HepG2 (cell line): ENCODE measurements at regions not wholly inside any gene's neighbourhood (a gene's known extent, or its start where the extent isn't known, plus 50 kb on each side); places are given as distances from the start of the nearest gene placed in this dataset.

Experiments used
- ATAC-seq: fragments of 200-7000 bp; cut with Tn5 transposase; 3 replicates; pipeline ENCODE4 v1.9.1; 2020; ENCODE audit warnings: mild to moderate bottlenecking, moderate library complexity
- BruUV-seq: library from RNA; stranded (reverse); fragments of 400-500 nt; replicated peaks from 2 replicates; lab custom pipeline; 2021; lab: Mats Ljungman, UMichigan
- CTCF ChIA-PET: fragments of 300-600 bp; formaldehyde crosslinking; extraction: SDS; loops from one replicate; lab custom pipeline; 2021; ENCODE audit warnings: low total read pairs, inconsistent platforms, low intra/inter-chr PET ratio; lab: Yijun Ruan, JAX
- POLR2A ChIA-PET: fragments of 350-600 bp; sonication (Branson Sonifier 250); formaldehyde crosslinking; loops from one replicate; lab custom pipeline; 2020; ENCODE audit warnings: antibody characterized with exemption, inconsistent platforms; lab: Yijun Ruan, JAX
- DNase-seq: peaks from one replicate; pipeline ENCODE4 v3.0.0-alpha.2; 2015; ENCODE audit warnings: low spot score
- FAIRE-seq: peaks from 3 replicates; lab custom pipeline; 2011; peaks lifted over from hg19 to GRCh38; lab: Jason Lieb, UNC
- H2AFZ ChIP-seq: one replicate; pipeline ENCODE4 v1.6.1; 2011; ENCODE audit warnings: low read length, inconsistent platforms
- H3K27ac ChIP-seq: fragments of 300-600 bp; 3 replicates; pipeline ENCODE4 v1.8.0; 2011; ENCODE audit warnings: mixed run types, mild to moderate bottlenecking, mixed read lengths, low read length, inconsistent platforms; ENCODE audit not compliant: insufficient read depth; ENCODE audit errors: extremely low read length
- H3K27me3 ChIP-seq, 2 experiments: fragments of 200-600 bp in 1 of 2; 2 replicates in 1 of 2; 3 replicates in 1 of 2; pipeline versions ENCODE4 v1.6.0 to v1.8.0; 2011; ENCODE audit warnings: low read length in 2 of 2, mild to moderate bottlenecking in 2 of 2, moderate library complexity in 2 of 2, inconsistent platforms in 1 of 2; ENCODE audit not compliant: insufficient read depth in 2 of 2, control insufficient read depth in 1 of 2
- H3K36me3 ChIP-seq, 2 experiments: fragments of 200-600 bp in 1 of 2; replicated peaks in 1 of 2; 2 replicates in 1 of 2; 3 replicates in 1 of 2; pipeline versions ENCODE4 v1.5.1 to v1.8.0; 2011; ENCODE audit warnings: low read length in 2 of 2, inconsistent platforms in 1 of 2; ENCODE audit not compliant: insufficient read depth in 2 of 2, control insufficient read depth in 1 of 2
- H3K4me1 ChIP-seq: 2 replicates; pipeline ENCODE4 v1.5.1; 2012; ENCODE audit warnings: low read length, inconsistent platforms; ENCODE audit not compliant: insufficient read depth
- H3K4me2 ChIP-seq: 2 replicates; pipeline ENCODE4 v1.6.0; 2011; ENCODE audit warnings: low read depth, low read length, inconsistent platforms
- H3K4me3 ChIP-seq, 3 experiments: fragments of 200-600 bp in 1 of 3; sonication (generic), shearing (Covaris generic) in 1 of 3; replicated peaks in 1 of 3; 2 replicates each; pipeline ENCODE4 v1.5.1; 2011 to 2016; ENCODE audit warnings: low read length in 3 of 3, inconsistent platforms in 2 of 3, low read depth in 2 of 3, mild to moderate bottlenecking in 2 of 3, control low read depth in 1 of 3, mixed read lengths in 1 of 3; ENCODE audit not compliant: insufficient read depth in 1 of 3
- H3K79me2 ChIP-seq: one replicate; pipeline ENCODE4 v1.6.1; 2011; ENCODE audit warnings: low read length, inconsistent platforms; ENCODE audit not compliant: insufficient read depth
- H3K9ac ChIP-seq: 2 replicates; pipeline ENCODE4 v1.6.0; 2011; ENCODE audit warnings: mild to moderate bottlenecking, low read depth, low read length, inconsistent platforms; ENCODE audit not compliant: insufficient read depth
- H3K9me3 ChIP-seq: 2 replicates; pipeline ENCODE4 v1.5.1; 2012; ENCODE audit warnings: mild to moderate bottlenecking, low read length
- H4K20me1 ChIP-seq: 2 replicates; pipeline ENCODE4 v1.6.0; 2011; ENCODE audit warnings: inconsistent platforms, mild to moderate bottlenecking, low read length, moderate library complexity; ENCODE audit not compliant: insufficient read depth
- CEBPB ChIP-seq: IDR thresholded peaks from 2 replicates; pipeline ENCODE4 v1.6.1; 2011; ENCODE audit warnings: low read depth, low read length, improper control_type of control experiment, borderline replicate concordance
- ELF3 ChIP-seq: IDR thresholded peaks from 2 replicates; pipeline ENCODE4 v1.6.1; 2016; ENCODE audit warnings: missing genetic modification reagents, missing compliant biosample characterization
- FOSL2 ChIP-seq: sonication (generic); formaldehyde crosslinking; IDR thresholded peaks from 2 replicates; pipeline ENCODE4 v1.4.0; 2020; ENCODE audit warnings: missing genetic modification reagents
- FOXA1 ChIP-seq, 2 experiments: fragments of 450-650 bp in 1 of 2; sonication (generic) in 1 of 2; formaldehyde crosslinking in 1 of 2; IDR thresholded peaks; 2 replicates each; pipeline versions ENCODE4 v1.4.0 to v1.6.1; 2016 to 2020; ENCODE audit warnings: missing genetic modification reagents in 1 of 2
- FOXK1 ChIP-seq: sonication (generic); formaldehyde crosslinking; IDR thresholded peaks from 2 replicates; pipeline ENCODE4 v1.4.0; 2020; ENCODE audit warnings: low read depth, missing genetic modification reagents, borderline replicate concordance
- HBP1 ChIP-seq: IDR thresholded peaks from 2 replicates; pipeline ENCODE4 v1.6.1; 2016; ENCODE audit warnings: low read depth, control low read depth
- NFATC3 ChIP-seq: sonication (generic); formaldehyde crosslinking; IDR thresholded peaks from 2 replicates; pipeline ENCODE4 v1.5.1; 2020; ENCODE audit warnings: mild to moderate bottlenecking, missing genetic modification reagents
- SAP130 ChIP-seq: IDR thresholded peaks from 2 replicates; pipeline ENCODE4 v1.6.1; 2016; ENCODE audit warnings: low read depth
- SOX5 ChIP-seq: IDR thresholded peaks from 2 replicates; pipeline ENCODE4 v1.6.1; 2016; ENCODE audit warnings: borderline replicate concordance
- THAP11 ChIP-seq: IDR thresholded peaks from 2 replicates; pipeline ENCODE4 v1.6.1; 2016; ENCODE audit warnings: missing biosample characterization, missing genetic modification reagents
- ZFP90 ChIP-seq: sonication (generic); formaldehyde crosslinking; IDR thresholded peaks from 2 replicates; pipeline ENCODE4 v1.8.0; 2022; ENCODE audit warnings: missing genetic modification reagents, mild to moderate bottlenecking, inconsistent platforms, borderline replicate concordance
- ZMYM4 ChIP-seq: sonication (generic); formaldehyde crosslinking; IDR thresholded peaks from 2 replicates; pipeline ENCODE4 v1.8.1; 2023; ENCODE audit warnings: mild to moderate bottlenecking, missing genetic modification reagents
- ZNF260 ChIP-seq: sonication (generic); formaldehyde crosslinking; IDR thresholded peaks from 2 replicates; pipeline ENCODE4 v1.4.0; 2020; ENCODE audit warnings: missing genetic modification reagents, low read depth, mild to moderate bottlenecking, borderline replicate concordance
- ZNF558 ChIP-seq: sonication (generic); formaldehyde crosslinking; IDR thresholded peaks from 2 replicates; pipeline ENCODE4 v1.9.0; 2022; ENCODE audit warnings: mild to moderate bottlenecking, missing genetic modification reagents, borderline replicate concordance
- ZNF770 ChIP-seq: sonication (generic); formaldehyde crosslinking; IDR thresholded peaks from 2 replicates; pipeline ENCODE4 v1.5.0; 2020; ENCODE audit warnings: mild to moderate bottlenecking, missing genetic modification reagents
- ZNF883 ChIP-seq: sonication (generic); formaldehyde crosslinking; IDR thresholded peaks from 2 replicates; pipeline ENCODE4 v1.5.1; 2020; ENCODE audit warnings: mild to moderate bottlenecking, missing genetic modification reagents; ENCODE audit errors: not compliant biosample characterization
- WGBS: methylation state at CpG from one replicate; pipeline ENCODE4 v1.1.6; 2017; ENCODE audit warnings: low lambda C conversion rate; 5-methylcytosine and 5-hydroxymethylcytosine counted together
- in situ Hi-C: cut with HindIII; loops from 2 replicates; pipeline ENCODE4 v1.10.0; 2017; ENCODE audit warnings: low pct_unique_long_range_greater_than_20kb; ENCODE audit not compliant: extremely low pct_ligation_motif_present
- intact Hi-C: fragments of 100-400 bp; cut with micrococcal nuclease; formaldehyde crosslinking; loops from one replicate; pipeline ENCODE4 v1.10.0; 2022; ENCODE audit not compliant: unreplicated experiment

- Histone ChIP-seq H4K20me1 (no peaks in the 10 kb centered on the region), H3K9me3 (no peaks in the 10 kb centered on the region), H3K4me1 (peaks cover 57% of the 10 kb centered on the region), H2AFZ (no peak overlapping the region)
- intact Hi-C loops: no loop called here
- CTCF ChIA-PET: no interaction called here
- 85% methylated on average over 6 of the region's 6 CpGs for WGBS
- in situ Hi-C loops: no loop called here
- peak; percentile 47; the same call in 2 of the 3 replicates for ATAC-seq
- peak; percentile 72 for TF ChIP-seq ELF3 (CRISPR knock-in tag)
- no peak for TF ChIP-seq ZNF558 (CRISPR knock-in tag)
- peak; percentile 90 for TF ChIP-seq FOSL2
- TF ChIP-seq CEBPB: peak; percentile 49; the same call in 1 of the 2 replicates
- TF ChIP-seq SAP130 (CRISPR knock-in tag): peak; percentile 32; the same call in 1 of the 2 replicates
- no peak for TF ChIP-seq HBP1 (CRISPR knock-in tag)
- TF ChIP-seq ZNF260 (CRISPR knock-in tag): no peak
- TF ChIP-seq SOX5 (CRISPR knock-in tag): 0 out of 2 replicates have a peak, but pooled peaks have one; percentile 17
- no peak for TF ChIP-seq FOXK1 (CRISPR knock-in tag)
- TF ChIP-seq ZNF883: no peak
- TF ChIP-seq THAP11: no peak
- no peak for TF ChIP-seq NFATC3 (CRISPR knock-in tag)
- no peak for TF ChIP-seq FOXA1 (IDR thresholded peaks at IDR 0.05)
- TF ChIP-seq FOXA1 (CRISPR knock-in tag; IDR thresholded peaks at IDR 0.05): no peak
- TF ChIP-seq ZMYM4 (CRISPR knock-in tag): no peak
- no peak for TF ChIP-seq ZFP90
- TF ChIP-seq ZNF770: peak; percentile 59; the same call in 1 of the 2 replicates
- TF ChIP-seq, all 625 proteins: peak for 6
- POLR2A ChIA-PET: no interaction called here
- DNase-seq (peak; percentile 50), FAIRE-seq (no peak)
- no peaks in the 10 kb centered on the region for H3K79me2 ChIP-seq
- no peak overlapping the region for H3K27ac ChIP-seq
- no peak overlapping the region for H3K4me3 ChIP-seq
- no peak overlapping the region for H3K4me2 ChIP-seq
- no TSS peak for BruUV-seq
- H3K9ac ChIP-seq: no peak overlapping the region
- H3K27me3 ChIP-seq: peaks cover 0 to 3% of the 10 kb centered on the region in 2 experiments; a peak in 1 of 5 replicates
- H3K36me3 ChIP-seq: no peaks in the 10 kb centered on the region
Observed at GRCh38 chr6:106894978-106895702, 79.4 kb downstream of the CD24 start.
